HepG2 (cell line): ENCODE measurements at regions not wholly inside any gene's neighbourhood (a gene's known extent, or its start where the extent isn't known, plus 50 kb on each side); places are given as distances from the start of the nearest gene placed in this dataset.

ENCODE experiments used
- ATAC-seq: fragments of 200-7000 bp; cut with Tn5 transposase; 3 replicates; pipeline ENCODE4 v1.9.1; 2020; ENCODE audit warnings: mild to moderate bottlenecking, moderate library complexity
- BruUV-seq: library from RNA; stranded (reverse); fragments of 400-500 nt; replicated peaks from 2 replicates; lab custom pipeline; 2021; lab: Mats Ljungman, UMichigan
- CTCF ChIA-PET: fragments of 300-600 bp; formaldehyde crosslinking; extraction: SDS; loops from one replicate; lab custom pipeline; 2021; ENCODE audit warnings: low total read pairs, inconsistent platforms, low intra/inter-chr PET ratio; lab: Yijun Ruan, JAX
- POLR2A ChIA-PET: fragments of 350-600 bp; sonication (Branson Sonifier 250); formaldehyde crosslinking; loops from one replicate; lab custom pipeline; 2020; ENCODE audit warnings: antibody characterized with exemption, inconsistent platforms; lab: Yijun Ruan, JAX
- DNase-seq: peaks from one replicate; pipeline ENCODE4 v3.0.0-alpha.2; 2015; ENCODE audit warnings: low spot score
- FAIRE-seq: peaks from 3 replicates; lab custom pipeline; 2011; peaks lifted over from hg19 to GRCh38; lab: Jason Lieb, UNC
- H2AFZ ChIP-seq: one replicate; pipeline ENCODE4 v1.6.1; 2011; ENCODE audit warnings: low read length, inconsistent platforms
- H3K27ac ChIP-seq: fragments of 300-600 bp; 3 replicates; pipeline ENCODE4 v1.8.0; 2011; ENCODE audit warnings: mixed run types, mild to moderate bottlenecking, mixed read lengths, low read length, inconsistent platforms; ENCODE audit not compliant: insufficient read depth; ENCODE audit errors: extremely low read length
- H3K27me3 ChIP-seq, 2 experiments: fragments of 200-600 bp in 1 of 2; 2 replicates in 1 of 2; 3 replicates in 1 of 2; pipeline versions ENCODE4 v1.6.0 to v1.8.0; 2011; ENCODE audit warnings: low read length in 2 of 2, mild to moderate bottlenecking in 2 of 2, moderate library complexity in 2 of 2, inconsistent platforms in 1 of 2; ENCODE audit not compliant: insufficient read depth in 2 of 2, control insufficient read depth in 1 of 2
- H3K36me3 ChIP-seq, 2 experiments: fragments of 200-600 bp in 1 of 2; replicated peaks in 1 of 2; 2 replicates in 1 of 2; 3 replicates in 1 of 2; pipeline versions ENCODE4 v1.5.1 to v1.8.0; 2011; ENCODE audit warnings: low read length in 2 of 2, inconsistent platforms in 1 of 2; ENCODE audit not compliant: insufficient read depth in 2 of 2, control insufficient read depth in 1 of 2
- H3K4me1 ChIP-seq: 2 replicates; pipeline ENCODE4 v1.5.1; 2012; ENCODE audit warnings: low read length, inconsistent platforms; ENCODE audit not compliant: insufficient read depth
- H3K4me2 ChIP-seq: 2 replicates; pipeline ENCODE4 v1.6.0; 2011; ENCODE audit warnings: low read depth, low read length, inconsistent platforms
- H3K4me3 ChIP-seq, 3 experiments: fragments of 200-600 bp in 1 of 3; sonication (generic), shearing (Covaris generic) in 1 of 3; replicated peaks in 1 of 3; 2 replicates each; pipeline ENCODE4 v1.5.1; 2011 to 2016; ENCODE audit warnings: low read length in 3 of 3, inconsistent platforms in 2 of 3, low read depth in 2 of 3, mild to moderate bottlenecking in 2 of 3, control low read depth in 1 of 3, mixed read lengths in 1 of 3; ENCODE audit not compliant: insufficient read depth in 1 of 3
- H3K79me2 ChIP-seq: one replicate; pipeline ENCODE4 v1.6.1; 2011; ENCODE audit warnings: low read length, inconsistent platforms; ENCODE audit not compliant: insufficient read depth
- H3K9ac ChIP-seq: 2 replicates; pipeline ENCODE4 v1.6.0; 2011; ENCODE audit warnings: mild to moderate bottlenecking, low read depth, low read length, inconsistent platforms; ENCODE audit not compliant: insufficient read depth
- H3K9me3 ChIP-seq: 2 replicates; pipeline ENCODE4 v1.5.1; 2012; ENCODE audit warnings: mild to moderate bottlenecking, low read length
- H4K20me1 ChIP-seq: 2 replicates; pipeline ENCODE4 v1.6.0; 2011; ENCODE audit warnings: inconsistent platforms, mild to moderate bottlenecking, low read length, moderate library complexity; ENCODE audit not compliant: insufficient read depth
- BORCS8-MEF2B ChIP-seq: sonication (generic); formaldehyde crosslinking; IDR thresholded peaks from 2 replicates; pipeline ENCODE4 v1.8.0; 2022; ENCODE audit warnings: mild to moderate bottlenecking, missing genetic modification reagents
- CREM ChIP-seq, 2 experiments: sonication (generic) in 1 of 2; formaldehyde crosslinking in 1 of 2; IDR thresholded peaks; 2 replicates each; pipeline versions ENCODE4 v1.4.0 to v1.6.1; 2016 to 2020; ENCODE audit warnings: antibody characterized with exemption in 1 of 2, mild to moderate bottlenecking in 1 of 2, missing genetic modification reagents in 1 of 2
- DRAP1 ChIP-seq: IDR thresholded peaks from 2 replicates; pipeline ENCODE4 v1.6.1; 2016; ENCODE audit warnings: missing genetic modification reagents, missing compliant biosample characterization
- GPN1 ChIP-seq: sonication (generic); formaldehyde crosslinking; IDR thresholded peaks from 2 replicates; pipeline ENCODE4 v1.5.1; 2020; ENCODE audit warnings: missing genetic modification reagents, borderline replicate concordance
- HNF1B ChIP-seq: sonication (generic); formaldehyde crosslinking; IDR thresholded peaks from 2 replicates; pipeline ENCODE4 v1.5.1; 2020; ENCODE audit warnings: mild to moderate bottlenecking, moderate library complexity, missing genetic modification reagents
- KLF12 ChIP-seq: sonication (generic); formaldehyde crosslinking; IDR thresholded peaks from 2 replicates; pipeline ENCODE4 v1.4.0; 2020; ENCODE audit warnings: missing genetic modification reagents, borderline replicate concordance
- NR0B2 ChIP-seq: sonication (generic); formaldehyde crosslinking; IDR thresholded peaks from 2 replicates; pipeline ENCODE4 v1.4.0; 2020; ENCODE audit warnings: mild to moderate bottlenecking, missing genetic modification reagents
- RARG ChIP-seq: sonication (generic); formaldehyde crosslinking; IDR thresholded peaks from 2 replicates; pipeline ENCODE4 v1.4.0; 2020; ENCODE audit warnings: low read depth, mild to moderate bottlenecking, missing genetic modification reagents
- SRSF9 ChIP-seq: fragments of 200-400 bp; formaldehyde crosslinking; IDR thresholded peaks from 2 replicates; pipeline ENCODE4 v1.6.1; 2018; ENCODE audit warnings: borderline replicate concordance, mild to moderate bottlenecking, low read depth, low read length; ENCODE audit not compliant: insufficient read depth, poor library complexity, severe bottlenecking
- TAF1 ChIP-seq: sonication (generic); formaldehyde crosslinking; IDR thresholded peaks from 2 replicates; pipeline ENCODE4 v1.4.0; 2020; ENCODE audit warnings: missing genetic modification reagents
- TBP ChIP-seq: sonication (generic); formaldehyde crosslinking; IDR thresholded peaks from 2 replicates; pipeline ENCODE4 v1.5.0; 2020; ENCODE audit warnings: missing genetic modification reagents
- ZFP36L1 ChIP-seq: sonication (generic); formaldehyde crosslinking; IDR thresholded peaks from 2 replicates; pipeline ENCODE4 v1.8.0; 2022; ENCODE audit warnings: mild to moderate bottlenecking, missing genetic modification reagents, moderate library complexity
- ZNF276 ChIP-seq: sonication (generic); formaldehyde crosslinking; IDR thresholded peaks from 2 replicates; pipeline ENCODE4 v1.4.0; 2020; ENCODE audit warnings: mild to moderate bottlenecking, low read depth, missing genetic modification reagents
- ZNF33A ChIP-seq: sonication (generic); formaldehyde crosslinking; IDR thresholded peaks from 2 replicates; pipeline ENCODE4 v1.5.1; 2020; ENCODE audit warnings: missing genetic modification reagents, mild to moderate bottlenecking, moderate library complexity, borderline replicate concordance
- ZNF687 ChIP-seq: sonication (generic); formaldehyde crosslinking; IDR thresholded peaks from 2 replicates; pipeline ENCODE4 v1.5.1; 2020; ENCODE audit warnings: mild to moderate bottlenecking, missing genetic modification reagents, moderate library complexity
- in situ Hi-C: cut with HindIII; loops from 2 replicates; pipeline ENCODE4 v1.10.0; 2017; ENCODE audit warnings: low pct_unique_long_range_greater_than_20kb; ENCODE audit not compliant: extremely low pct_ligation_motif_present
- intact Hi-C: fragments of 100-400 bp; cut with micrococcal nuclease; formaldehyde crosslinking; loops from one replicate; pipeline ENCODE4 v1.10.0; 2022; ENCODE audit not compliant: unreplicated experiment

GRCh38 chr5:27748847-27749246 lies 710.5 kb upstream of the CDH9 start:
- no peak overlapping the region for H3K4me3 ChIP-seq
- no TSS peak for BruUV-seq
- no peak for ATAC-seq

More at GRCh38 chr5:27748847-27749246, 710.5 kb upstream of the CDH9 start:
- no peaks in the 10 kb centered on the region for H4K20me1 ChIP-seq
- no peak overlapping the region for H3K9ac ChIP-seq
- H3K79me2 ChIP-seq, result no peaks in the 10 kb centered on the region
- DNase-seq, result no peak
- no peak for TF ChIP-seq HNF1B
- no peak for TF ChIP-seq DRAP1 (CRISPR knock-in tag)
- no peak for TF ChIP-seq CREM (IDR thresholded peaks at IDR 0.05)
- no peak for TF ChIP-seq CREM (CRISPR knock-in tag; IDR thresholded peaks at IDR 0.05)
- TF ChIP-seq RARG (CRISPR knock-in tag), result no peak
- no peak for TF ChIP-seq NR0B2 (CRISPR knock-in tag)
- TF ChIP-seq SRSF9, result no peak
- TF ChIP-seq KLF12 (CRISPR knock-in tag), result no peak
- TF ChIP-seq ZFP36L1, result no peak
- no peak for TF ChIP-seq TBP (CRISPR knock-in tag)
- no peak for TF ChIP-seq ZNF276 (CRISPR knock-in tag)
- no peak for TF ChIP-seq ZNF687 (CRISPR knock-in tag)
- no peak for TF ChIP-seq ZNF33A
- TF ChIP-seq TAF1 (CRISPR knock-in tag), result no peak
- TF ChIP-seq BORCS8-MEF2B (CRISPR knock-in tag), result no peak
- no peak for TF ChIP-seq GPN1 (CRISPR knock-in tag)
- no peak for FAIRE-seq
- ChIA-PET CTCF (no interaction called here), POLR2A (no interaction called here)
- no peak overlapping the region for H3K27ac ChIP-seq
- H2AFZ ChIP-seq, result no peak overlapping the region
- in situ Hi-C loops (no loop called here), intact Hi-C loops (no loop called here)
- H3K27me3 ChIP-seq, result no peaks in the 10 kb centered on the region
- no peaks in the 10 kb centered on the region for H3K4me1 ChIP-seq
- no peaks in the 10 kb centered on the region for H3K36me3 ChIP-seq
- H3K4me2 ChIP-seq, result no peak overlapping the region
- H3K9me3 ChIP-seq, result no peaks in the 10 kb centered on the region
